PC-3 (cell line): ENCODE measurements at regions not wholly inside any gene's neighbourhood (a gene's known extent, or its start where the extent isn't known, plus 50 kb on each side); places are given as distances from the start of the nearest gene placed in this dataset.

ENCODE experiments used
- EZH2 ChIP-seq: fragments of 300-600 bp; sonication (generic); IDR thresholded peaks from one replicate; pipeline ENCODE4 v1.6.1; 2017; ENCODE audit warnings: antibody characterized with exemption, mild to moderate bottlenecking, low read length; ENCODE audit not compliant: unreplicated experiment
- EZH2phosphoT487 ChIP-seq: fragments of 300-600 bp; sonication (generic); IDR thresholded peaks from 2 replicates; pipeline ENCODE4 v1.6.1; 2018; ENCODE audit warnings: mild to moderate bottlenecking, antibody characterized with exemption, low read length, borderline replicate concordance
- TF ChIP-seq, protein P1 (sequence below): fragments of 300-600 bp; sonication (generic); conservative IDR thresholded peaks from 2 replicates; pipeline ENCODE4 v1.5.1; 2017; ENCODE audit warnings: antibody characterized with exemption, low read depth, mild to moderate bottlenecking, low read length

DNA sequence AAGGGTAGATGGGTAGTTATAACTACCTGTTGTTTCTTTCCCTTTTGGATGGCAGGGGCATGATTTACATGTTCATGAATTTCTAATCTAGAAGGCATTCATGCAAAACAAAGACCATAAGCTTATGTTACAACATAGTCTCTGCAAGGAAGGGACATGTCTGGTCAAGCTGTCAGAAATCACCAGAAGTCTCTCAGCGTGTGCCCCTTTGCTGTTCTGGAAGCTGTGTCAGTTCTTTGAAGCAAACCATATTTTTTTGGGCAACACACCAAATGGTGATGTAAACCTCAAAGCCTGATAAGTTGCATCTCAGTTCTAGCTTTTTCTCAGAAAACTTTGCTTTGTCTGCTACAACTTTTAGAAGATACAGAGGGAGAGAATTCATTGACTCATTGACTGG lies 173.5 kb upstream of the CTAGE1 start:
- TF ChIP-seq EZH2 (no peak), EZH2phosphoT487 (no peak)
- TF ChIP-seq, protein P1, sequence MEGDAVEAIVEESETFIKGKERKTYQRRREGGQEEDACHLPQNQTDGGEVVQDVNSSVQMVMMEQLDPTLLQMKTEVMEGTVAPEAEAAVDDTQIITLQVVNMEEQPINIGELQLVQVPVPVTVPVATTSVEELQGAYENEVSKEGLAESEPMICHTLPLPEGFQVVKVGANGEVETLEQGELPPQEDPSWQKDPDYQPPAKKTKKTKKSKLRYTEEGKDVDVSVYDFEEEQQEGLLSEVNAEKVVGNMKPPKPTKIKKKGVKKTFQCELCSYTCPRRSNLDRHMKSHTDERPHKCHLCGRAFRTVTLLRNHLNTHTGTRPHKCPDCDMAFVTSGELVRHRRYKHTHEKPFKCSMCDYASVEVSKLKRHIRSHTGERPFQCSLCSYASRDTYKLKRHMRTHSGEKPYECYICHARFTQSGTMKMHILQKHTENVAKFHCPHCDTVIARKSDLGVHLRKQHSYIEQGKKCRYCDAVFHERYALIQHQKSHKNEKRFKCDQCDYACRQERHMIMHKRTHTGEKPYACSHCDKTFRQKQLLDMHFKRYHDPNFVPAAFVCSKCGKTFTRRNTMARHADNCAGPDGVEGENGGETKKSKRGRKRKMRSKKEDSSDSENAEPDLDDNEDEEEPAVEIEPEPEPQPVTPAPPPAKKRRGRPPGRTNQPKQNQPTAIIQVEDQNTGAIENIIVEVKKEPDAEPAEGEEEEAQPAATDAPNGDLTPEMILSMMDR = no peak
